ENCODE measurements at regions not wholly inside any gene's neighbourhood (a gene's known extent, or its start where the extent isn't known, plus 50 kb on each side); places are given as distances from the start of the nearest gene placed in this dataset.

GRCh38 chr15:95365511-95366107 lies 964.9 kb upstream of the NR2F2 start:
- POLR2A ChIA-PET, result no interaction called here
- Mint-ChIP-seq H3K4me3 (ENCODE audit: unreplicated experiment) (no peak overlapping the region), H3K9me3 (ENCODE audit: unreplicated experiment) (peaks cover 12% of the 10 kb centered on the region), H3K36me3 (ENCODE audit: insufficient read depth, unreplicated experiment) (no peaks in the 10 kb centered on the region), H3K4me1 (ENCODE audit: insufficient read depth, unreplicated experiment) (no peaks in the 10 kb centered on the region), H3K27me3 (ENCODE audit: insufficient read depth, unreplicated experiment) (no peaks in the 10 kb centered on the region), H3K27ac (ENCODE audit: low read depth, unreplicated experiment) (no peak overlapping the region)
- CTCF ChIA-PET, result no interaction called here
- intact Hi-C loops (cut with micrococcal nuclease), result no loop called here
- no peak for DNase-seq (ENCODE audit: unreplicated experiment)
- TF ChIP-seq CTCF (IDR thresholded peaks at IDR 0.05; ENCODE audit: unreplicated experiment), result no peak
- no TSS peak for BruUV-seq (replicated peaks)

GRCh38 chr15:95368191-95368590 lies 962.3 kb upstream of the NR2F2 start:
- Mint-ChIP-seq H3K36me3 (ENCODE audit: insufficient read depth, unreplicated experiment) (no peaks in the 10 kb centered on the region), H3K4me1 (ENCODE audit: insufficient read depth, unreplicated experiment) (no peaks in the 10 kb centered on the region), H3K27me3 (ENCODE audit: insufficient read depth, unreplicated experiment) (no peaks in the 10 kb centered on the region), H3K4me3 (ENCODE audit: unreplicated experiment) (no peak overlapping the region), H3K27ac (ENCODE audit: low read depth, unreplicated experiment) (no peak overlapping the region), H3K9me3 (ENCODE audit: unreplicated experiment) (peaks cover 5% of the 10 kb centered on the region)
- intact Hi-C loops (cut with micrococcal nuclease), result no loop called here
- TF ChIP-seq CTCF (IDR thresholded peaks at IDR 0.05; ENCODE audit: unreplicated experiment), result no peak
- CTCF ChIA-PET, result no interaction called here
- POLR2A ChIA-PET, result no interaction called here
- no peak for DNase-seq (ENCODE audit: unreplicated experiment)
- no TSS peak for BruUV-seq (replicated peaks)

- BruUV-seq (replicated peaks), result no TSS peak
- intact Hi-C loops (cut with micrococcal nuclease), result no loop called here
- Mint-ChIP-seq H3K9me3 (ENCODE audit: unreplicated experiment) (peaks cover 5% of the 10 kb centered on the region), H3K27me3 (ENCODE audit: insufficient read depth, unreplicated experiment) (no peaks in the 10 kb centered on the region), H3K4me1 (ENCODE audit: insufficient read depth, unreplicated experiment) (no peaks in the 10 kb centered on the region), H3K4me3 (ENCODE audit: unreplicated experiment) (no peak overlapping the region), H3K27ac (ENCODE audit: low read depth, unreplicated experiment) (no peak overlapping the region), H3K36me3 (ENCODE audit: insufficient read depth, unreplicated experiment) (no peaks in the 10 kb centered on the region)
- ChIA-PET CTCF (no interaction called here), POLR2A (interaction anchor here (0.6 kb wide), 1 partner anchor 817 kb away, joined by 3 read pairs; no protein-coding TSS in a partner anchor)
- TF ChIP-seq CTCF (IDR thresholded peaks at IDR 0.05; ENCODE audit: unreplicated experiment), result no peak
- DNase-seq (ENCODE audit: unreplicated experiment), result no peak
Measured at GRCh38 chr15:95368755-95369601, 961.5 kb upstream of the NR2F2 start.

GRCh38 chr15:95370291-95370690 lies 960.2 kb upstream of the NR2F2 start:
- intact Hi-C loops (cut with micrococcal nuclease), result no loop called here
- peaks cover 5% of the 10 kb centered on the region for H3K9me3 Mint-ChIP-seq (ENCODE audit: unreplicated experiment)

More at GRCh38 chr15:95370291-95370690, 960.2 kb upstream of the NR2F2 start:
- Mint-ChIP-seq H3K36me3 (ENCODE audit: insufficient read depth, unreplicated experiment) (no peaks in the 10 kb centered on the region), H3K4me1 (ENCODE audit: insufficient read depth, unreplicated experiment) (no peaks in the 10 kb centered on the region), H3K4me3 (ENCODE audit: unreplicated experiment) (no peak overlapping the region), H3K27me3 (ENCODE audit: insufficient read depth, unreplicated experiment) (no peaks in the 10 kb centered on the region), H3K27ac (ENCODE audit: low read depth, unreplicated experiment) (no peak overlapping the region)
- no peak for DNase-seq (ENCODE audit: unreplicated experiment)
- POLR2A ChIA-PET, result no interaction called here
- TF ChIP-seq CTCF (IDR thresholded peaks at IDR 0.05; ENCODE audit: unreplicated experiment), result no peak
- BruUV-seq (replicated peaks), result no TSS peak
- CTCF ChIA-PET, result no interaction called here

All from MCF 10A (cell line).